ENCODE measurements at regions not wholly inside any gene's neighbourhood (a gene's known extent, or its start where the extent isn't known, plus 50 kb on each side); places are given as distances from the start of the nearest gene placed in this dataset.

DNA sequence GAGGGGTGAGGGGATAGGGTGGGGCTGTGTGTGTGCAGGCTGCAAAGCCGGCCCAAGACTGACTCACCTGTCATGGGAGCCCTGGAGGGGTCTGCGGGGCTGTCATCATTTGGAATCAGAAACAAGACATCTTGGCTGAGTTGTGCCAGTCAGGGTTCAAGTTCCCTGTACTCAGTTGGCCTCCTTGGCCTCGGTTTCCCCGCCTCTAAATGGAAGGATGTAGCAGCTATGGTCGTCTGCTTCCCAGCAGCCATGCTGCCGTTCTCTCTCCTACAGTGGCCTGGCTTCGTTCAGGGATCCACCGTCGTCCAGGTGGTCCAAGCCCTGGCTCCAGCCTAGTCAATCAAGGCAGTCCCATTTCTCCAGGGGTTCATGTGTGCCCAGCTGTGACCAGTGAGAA is 83.6 kb upstream of the PMEPA1 start:
- H2BK120ac ChIP-seq (replicated peaks; ENCODE audit: low read depth, low read length) = no peak overlapping the region
- H3K4me1 ChIP-seq (replicated peaks in 1 of 4; ENCODE audit: control insufficient read depth in 3 of 4, insufficient read depth in 4 of 4, low read length in 3 of 4) = no peaks in the 10 kb centered on the region; a peak in 1 of 7 replicates
- ChIA-PET POLR2A (ENCODE audit: partially characterized antibody) (no interaction called here), CTCF (ENCODE audit: partially characterized antibody) (interaction anchor here (0.6 to 1.2 kb wide), 2 partner anchors 21 to 34 kb away, joined by 4 read pairs; no protein-coding TSS in a partner anchor)
- no peak overlapping the region for H4K8ac ChIP-seq (ENCODE audit: extremely low read depth, insufficient read depth, low read length)
- no peak overlapping the region for H2BK15ac ChIP-seq (ENCODE audit: low read length)
- H3K18ac ChIP-seq (ENCODE audit: extremely low read depth, low read length) = no peak overlapping the region
- FAIRE-seq (no peak), DNase-seq (ENCODE audit: low read depth in 1 of 2, low spot score in 2 of 2) (no peak)
- H3K14ac ChIP-seq (ENCODE audit: insufficient read length) = no peak overlapping the region
- H2AK5ac ChIP-seq (ENCODE audit: low read depth, low read length) = no peak overlapping the region
- no peaks in the 10 kb centered on the region for H3K9me3 ChIP-seq (ENCODE audit: insufficient read depth in 2 of 2, low read depth in 1 of 2, low read length in 1 of 2)
- H3K4me3 ChIP-seq (ENCODE audit: extremely low read depth in 1 of 4, insufficient read depth in 2 of 4, low read depth in 3 of 4, low read length in 4 of 4) = no peak overlapping the region
- no peak overlapping the region for H3K27ac ChIP-seq (ENCODE audit: low read depth, low read length)
- no peaks in the 10 kb centered on the region for H3K36me3 ChIP-seq (ENCODE audit: control insufficient read depth in 2 of 4, insufficient read depth in 4 of 4, low read length in 3 of 4)
- H4K91ac ChIP-seq (replicated peaks; ENCODE audit: insufficient read length, low read length) = no peak overlapping the region
- H2BK5ac ChIP-seq (ENCODE audit: low read depth, low read length) = no peak overlapping the region
- no peak overlapping the region for H2BK12ac ChIP-seq (ENCODE audit: low read depth, low read length)
- no peak overlapping the region for H4K5ac ChIP-seq (ENCODE audit: insufficient read length, low read depth, low read length)
- no peak overlapping the region for H3K56ac ChIP-seq (replicated peaks; ENCODE audit: insufficient read length, low read depth, low read length)
- H3K27me3 ChIP-seq (replicated peaks in 1 of 4; ENCODE audit: control insufficient read depth in 3 of 4, extremely low read depth in 1 of 4, insufficient read depth in 3 of 4, low read length in 3 of 4) = no peaks in the 10 kb centered on the region
- H3K4me2 ChIP-seq (ENCODE audit: insufficient read depth in 1 of 2, low read depth in 2 of 2, low read length in 2 of 2) = no peak overlapping the region
- H2AFZ ChIP-seq (ENCODE audit: low read length) = no peak overlapping the region
- H3K9ac ChIP-seq (replicated peaks in 1 of 4; ENCODE audit: extremely low read depth in 1 of 4, low read depth in 3 of 4, low read length in 3 of 4) = no peak overlapping the region
- no peaks in the 10 kb centered on the region for H4K20me1 ChIP-seq (replicated peaks in 1 of 2; ENCODE audit: control insufficient read depth in 1 of 2, insufficient read depth in 2 of 2, low read length in 2 of 2)
- no peaks in the 10 kb centered on the region for H3K79me1 ChIP-seq (ENCODE audit: low read depth, low read length)
- H3K4ac ChIP-seq (replicated peaks; ENCODE audit: insufficient read length, low read depth, low read length) = no peak overlapping the region
- WGBS, 2 experiments (ENCODE audit: extremely low coverage in 1 of 2, insufficient coverage in 1 of 2, insufficient read length in 1 of 2, insufficient replicate concordance in 2 of 2, low coverage in 1 of 2, low lambda C conversion rate in 2 of 2, missing lambda C conversion rate in 1 of 2) = 81% methylated on average over 7 of the region's 9 CpGs; no CpG with 5 or more reads in 1 of the 2 experiments
- H3K23ac ChIP-seq (ENCODE audit: insufficient read length) = no peak overlapping the region
- H3K23me2 ChIP-seq (ENCODE audit: low read depth, low read length) = 0 out of 2 replicates have a peak, but pooled peaks cover 2% of the 10 kb centered on the region
- H3K79me2 ChIP-seq (ENCODE audit: control insufficient read depth in 1 of 2, insufficient read depth in 2 of 2, low read length in 2 of 2) = no peaks in the 10 kb centered on the region
- no peak overlapping the region for H2BK20ac ChIP-seq (ENCODE audit: low read length)
- TF ChIP-seq NANOG (IDR thresholded peaks at IDR 0.05; ENCODE audit: insufficient read depth, low read depth, low read length, poor library complexity, severe bottlenecking) = no peak
- no peak for TF ChIP-seq ASH2L (IDR thresholded peaks at IDR 0.05; ENCODE audit: low read length)
- TF ChIP-seq, protein P1, sequence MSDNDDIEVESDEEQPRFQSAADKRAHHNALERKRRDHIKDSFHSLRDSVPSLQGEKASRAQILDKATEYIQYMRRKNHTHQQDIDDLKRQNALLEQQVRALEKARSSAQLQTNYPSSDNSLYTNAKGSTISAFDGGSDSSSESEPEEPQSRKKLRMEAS (IDR thresholded peaks at IDR 0.05) = no peak
- TF ChIP-seq CEBPB (IDR thresholded peaks at IDR 0.05; ENCODE audit: low read depth, low read length) = no peak
- TF ChIP-seq SIRT6 (IDR thresholded peaks at IDR 0.05; ENCODE audit: low read length) = no peak
- TF ChIP-seq KDM1A (IDR thresholded peaks at IDR 0.05; ENCODE audit: borderline replicate concordance, low read length) = no peak
- TF ChIP-seq RNF2 (IDR thresholded peaks at IDR 0.05; ENCODE audit: borderline replicate concordance, low read depth, low read length, missing control alignments, poor library complexity, severe bottlenecking) = no peak
- no peak for TF ChIP-seq RAD21 (IDR thresholded peaks at IDR 0.05 in 1 of 2, conservative IDR thresholded peaks at IDR 0.05 in 1 of 2; ENCODE audit: low read depth in 2 of 2, low read length in 2 of 2)
- TF ChIP-seq POLR2AphosphoS5 (IDR thresholded peaks at IDR 0.05; ENCODE audit: low read depth, low read length) = no peak
- TF ChIP-seq TCF12 (IDR thresholded peaks at IDR 0.05; ENCODE audit: low read depth, low read length) = no peak
- no peak for TF ChIP-seq CHD1 (IDR thresholded peaks at IDR 0.05; ENCODE audit: low read depth, low read length)
- TF ChIP-seq SRF (IDR thresholded peaks at IDR 0.05; ENCODE audit: low read depth, low read length) = no peak
- TF ChIP-seq JUND (IDR thresholded peaks at IDR 0.05; ENCODE audit: low read length) = no peak
- no peak for TF ChIP-seq SP4 (IDR thresholded peaks at IDR 0.05; ENCODE audit: low read length)
- TF ChIP-seq, protein P2, sequence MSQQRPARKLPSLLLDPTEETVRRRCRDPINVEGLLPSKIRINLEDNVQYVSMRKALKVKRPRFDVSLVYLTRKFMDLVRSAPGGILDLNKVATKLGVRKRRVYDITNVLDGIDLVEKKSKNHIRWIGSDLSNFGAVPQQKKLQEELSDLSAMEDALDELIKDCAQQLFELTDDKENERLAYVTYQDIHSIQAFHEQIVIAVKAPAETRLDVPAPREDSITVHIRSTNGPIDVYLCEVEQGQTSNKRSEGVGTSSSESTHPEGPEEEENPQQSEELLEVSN (IDR thresholded peaks at IDR 0.05) = no peak

Data from H1 (cell line).